Spleen (tissue), 11 donors: ENCODE measurements at regions not wholly inside any gene's neighbourhood (a gene's known extent, or its start where the extent isn't known, plus 50 kb on each side); places are given as distances from the start of the nearest gene placed in this dataset.

Source experiments
- DNase-seq: peaks from one replicate; pipeline ENCODE4 v3.0.0-alpha.2; 2020
- H3K27ac ChIP-seq, 8 donors: fragments of 200-600 bp; sonication (generic) in 7 of 8; 1 replicate in 4 of 8; 2 replicates in 4 of 8; pipeline versions ENCODE4 v1.5.0 to v1.8.0; 2016 to 2021; ENCODE audit warnings: inconsistent platforms in 4 of 8, mild to moderate bottlenecking in 4 of 8, moderate library complexity in 1 of 8
- H3K27me3 ChIP-seq, 7 donors: fragments of 200-600 bp; sonication (generic) in 6 of 7; replicated peaks in 1 of 7; 1 replicate in 4 of 7; 2 replicates in 3 of 7; pipeline versions ENCODE4 v1.5.0 to v1.8.0; 2016 to 2021; ENCODE audit warnings: inconsistent platforms in 3 of 7, mild to moderate bottlenecking in 1 of 7
- H3K36me3 ChIP-seq, 6 donors: fragments of 200-600 bp; sonication (generic) in 5 of 6; 1 replicate in 4 of 6; 2 replicates in 2 of 6; pipeline versions ENCODE4 v1.5.0 to v1.8.0; 2016 to 2021; ENCODE audit warnings: inconsistent platforms in 2 of 6
- H3K4me1 ChIP-seq, 6 donors: fragments of 200-600 bp; sonication (generic) in 5 of 6; 1 replicate in 3 of 6; 2 replicates in 3 of 6; pipeline versions ENCODE4 v1.5.0 to v1.8.0; 2016 to 2021; ENCODE audit warnings: inconsistent platforms in 3 of 6
- H3K4me3 ChIP-seq, 8 donors: fragments of 200-600 bp; sonication (generic) in 7 of 8; 1 replicate in 4 of 8; 2 replicates in 4 of 8; pipeline versions ENCODE4 v1.5.0 to v1.8.0; 2016 to 2021; ENCODE audit warnings: inconsistent platforms in 4 of 8, mild to moderate bottlenecking in 4 of 8, moderate library complexity in 2 of 8
- H3K9me3 ChIP-seq, 8 donors: fragments of 200-600 bp; sonication (generic) in 7 of 8; 1 replicate in 4 of 8; 2 replicates in 4 of 8; pipeline versions ENCODE4 v1.5.0 to v1.8.0; 2016 to 2021; ENCODE audit warnings: inconsistent platforms in 4 of 8
- CTCF ChIP-seq, 11 experiments: fragments of 200-600 bp in 7 of 11; fragments of 450-650 bp in 4 of 11; sonication (generic) in 4 of 11; IDR thresholded peaks in 8 of 11; conservative IDR thresholded peaks in 3 of 11; 1 replicate in 7 of 11; 2 replicates in 4 of 11; pipeline versions ENCODE4 v1.4.0 to v1.8.0; 2016 to 2021; ENCODE audit warnings: antibody characterized with exemption in 11 of 11, inconsistent platforms in 4 of 11, mild to moderate bottlenecking in 1 of 11
- POLR2A ChIP-seq, 3 donors: fragments of 450-650 bp; IDR thresholded peaks; one replicate each; pipeline ENCODE4 v1.5.1; 2017; ENCODE audit warnings: antibody characterized with exemption in 3 of 3, mild to moderate bottlenecking in 1 of 3
- POLR2AphosphoS5 ChIP-seq, 3 donors: sonication (generic); formaldehyde crosslinking; IDR thresholded peaks; one replicate each; pipeline ENCODE4 v1.5.1; 2017; ENCODE audit warnings: antibody characterized with exemption in 3 of 3
- WGBS, 5 donors: extraction: QIAGEN DNeasy Blood & Tissue Kit in 3 of 5; methylation state at CpG; one replicate each; pipeline versions ENCODE4 v1.1.5 to v1.1.7; 2013 to 2018; 5-methylcytosine and 5-hydroxymethylcytosine counted together
- intact Hi-C: fragments of 100-400 bp; cut with DNase I; formaldehyde crosslinking; loops from one replicate; pipeline ENCODE4 v1.15.0; 2023; ENCODE audit warnings: low total_unique reads
- donor health status: healthy with polysubstance abuse.
- donor health status: DM: no; HTN: no; CAD: no; lungs with moderate emphysema.
- donor health status: DM: no; HTN: no; CAD: no.
- donor health status: Bipolar disorder and iron deficiency.
- donor health status: healthy.
- donor health status: DM: no; HTN: no; CAD: no.
- donor health status: DM: yes; HTN: yes; CAD: no.

DNA sequence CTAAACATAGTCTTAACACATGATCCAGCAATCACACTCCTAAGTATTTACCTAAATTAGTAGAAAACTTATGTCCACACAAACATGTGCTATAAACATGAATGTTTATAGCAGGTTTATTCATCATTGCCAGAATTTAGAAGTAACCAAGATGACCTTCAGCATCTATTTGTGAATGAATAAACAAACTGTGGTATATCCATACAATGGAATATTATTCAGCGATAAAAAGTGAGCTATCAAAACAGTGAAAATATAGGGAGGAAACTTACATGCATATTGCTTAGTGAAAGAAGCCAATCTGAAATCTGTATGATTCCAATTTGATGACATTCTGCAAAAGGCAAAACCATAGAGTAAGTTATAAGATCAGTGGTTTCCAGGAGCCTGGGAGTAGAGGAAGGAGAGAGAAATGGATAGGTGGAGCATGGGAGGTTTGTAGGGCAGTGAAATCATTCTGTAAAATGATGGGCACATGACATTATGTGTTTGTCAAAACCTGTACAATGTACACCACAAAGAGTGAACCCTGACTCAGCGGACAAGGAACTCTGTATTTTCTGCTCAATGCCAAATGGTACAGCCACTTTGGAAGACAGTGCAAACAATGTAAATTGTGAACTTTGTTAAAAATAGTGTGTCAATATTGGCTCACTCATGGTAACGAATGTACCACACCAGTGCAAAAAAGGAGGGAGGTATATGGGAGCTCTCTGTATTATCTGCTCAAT is 61.9 kb upstream of the IGFBP2 start:
- Histone ChIP-seq H3K27ac (no peak overlapping the region), H3K4me3 (no peak overlapping the region), H3K9me3 (peaks cover 0 to 13% (median 0%) of the 10 kb centered on the region in 8 donors), H3K27me3 (no peaks in the 10 kb centered on the region), H3K36me3 (no peaks in the 10 kb centered on the region), H3K4me1 (peaks cover 0 to 11% (median 0%) of the 10 kb centered on the region in 6 donors)
- TF ChIP-seq POLR2A (IDR thresholded peaks at IDR 0.05) (no peak), POLR2AphosphoS5 (IDR thresholded peaks at IDR 0.05) (no peak), CTCF (IDR thresholded peaks at IDR 0.05 in 8 of 11, conservative IDR thresholded peaks at IDR 0.05 in 3 of 11) (no peak)
- 94 to 99% (median 94%) methylated on average over 3 of the region's 3 CpGs for WGBS, 5 donors
- intact Hi-C loops, result no loop called here
- no peak for DNase-seq

- H3K4me1 ChIP-seq, result peaks cover 0 to 11% (median 0%) of the 10 kb centered on the region in 6 donors
- no peaks in the 10 kb centered on the region for H3K27me3 ChIP-seq
- no peak for DNase-seq
- H3K27ac ChIP-seq, result peak overlapping the region in 3 of 8 donors; percentile 68 to 76 (median 71)
- H3K9me3 ChIP-seq, result peaks cover 0 to 13% (median 0%) of the 10 kb centered on the region in 8 donors
- TF ChIP-seq POLR2AphosphoS5 (IDR thresholded peaks at IDR 0.05) (no peak), CTCF (IDR thresholded peaks at IDR 0.05 in 8 of 11, conservative IDR thresholded peaks at IDR 0.05 in 3 of 11) (no peak), POLR2A (IDR thresholded peaks at IDR 0.05) (no peak)
- no peaks in the 10 kb centered on the region for H3K36me3 ChIP-seq
- intact Hi-C loops, result no loop called here
- 67 to 84% (median 77%) methylated on average over 4 of the region's 4 CpGs for WGBS, 5 donors
- no peak overlapping the region for H3K4me3 ChIP-seq
Measured at GRCh38 chr2:216571909-216572513, 61.2 kb upstream of the IGFBP2 start.

DNA sequence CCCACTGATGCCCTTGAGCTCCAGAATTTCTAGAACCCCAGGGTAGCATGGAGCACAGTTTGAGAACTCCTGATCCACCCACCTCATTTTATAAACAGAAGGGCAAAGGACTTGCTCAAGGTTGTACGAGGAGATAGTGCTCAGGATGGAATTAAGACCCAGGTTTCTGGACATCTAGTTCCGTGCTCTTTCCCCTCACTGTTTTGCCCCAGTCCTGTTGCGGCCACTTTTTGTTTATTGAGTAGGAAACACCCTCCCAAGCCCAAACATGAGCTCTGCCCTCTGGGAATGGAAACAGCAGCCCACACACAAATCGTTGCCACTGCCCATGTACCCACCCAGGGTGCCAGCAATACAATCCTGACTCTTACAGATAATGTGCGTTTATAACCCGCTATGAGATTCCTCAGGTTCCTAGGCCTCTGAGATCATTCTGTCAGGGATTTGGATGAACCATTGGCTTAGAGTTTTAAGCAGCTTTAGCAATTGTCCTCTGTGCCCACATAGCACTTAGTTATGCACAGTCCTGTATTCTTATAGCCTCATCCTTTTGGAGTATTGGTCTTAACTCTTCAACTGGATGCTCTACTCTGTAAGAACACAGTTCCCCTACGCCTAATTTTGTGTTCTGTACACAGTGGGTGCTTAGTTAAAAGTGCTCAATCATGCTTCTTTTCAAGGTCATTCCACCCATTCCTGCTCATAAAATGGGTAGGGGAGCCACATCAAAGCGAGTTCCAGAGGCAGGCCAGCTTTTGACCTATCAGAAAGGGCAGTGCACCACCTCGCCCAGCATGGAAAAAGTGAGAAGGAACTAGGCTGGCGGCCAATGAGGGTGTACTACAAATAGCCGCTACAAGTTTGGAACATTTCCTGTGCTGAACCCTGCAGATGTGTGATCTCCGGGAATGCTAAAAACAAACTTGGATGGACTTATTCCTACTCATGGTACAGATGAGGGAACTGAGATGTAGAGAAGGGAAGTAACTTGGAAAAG is 60.3 kb upstream of the IGFBP2 start:
- Histone ChIP-seq H3K36me3 (no peaks in the 10 kb centered on the region), H3K9me3 (peaks cover 0 to 13% (median 0%) of the 10 kb centered on the region in 8 donors), H3K27me3 (no peaks in the 10 kb centered on the region), H3K4me3 (no peak overlapping the region), H3K27ac (peak overlapping the region in 6 of 8 donors; percentile 50 to 76 (median 65)), H3K4me1 (peaks cover 0 to 13% (median 0%) of the 10 kb centered on the region in 6 donors)
- TF ChIP-seq POLR2AphosphoS5 (IDR thresholded peaks at IDR 0.05) (peak in 2 of 3 donors; percentile 39 to 85), POLR2A (IDR thresholded peaks at IDR 0.05) (no peak)
- WGBS, 5 donors, result 69 to 86% (median 75%) methylated on average over 12 of the region's 12 CpGs
- DNase-seq, result no peak
- intact Hi-C loops, result no loop called here

- Histone ChIP-seq H3K4me3 (no peak overlapping the region), H3K9me3 (peaks cover 0 to 13% (median 0%) of the 10 kb centered on the region in 8 donors), H3K27me3 (no peaks in the 10 kb centered on the region), H3K27ac (peak overlapping the region in 3 of 8 donors; percentile 68 to 76 (median 71)), H3K36me3 (no peaks in the 10 kb centered on the region), H3K4me1 (peaks cover 0 to 13% (median 0%) of the 10 kb centered on the region in 6 donors)
- TF ChIP-seq CTCF (IDR thresholded peaks at IDR 0.05 in 8 of 11, conservative IDR thresholded peaks at IDR 0.05 in 3 of 11), result no peak
- no peak for TF ChIP-seq POLR2A (IDR thresholded peaks at IDR 0.05)
- no peak for TF ChIP-seq POLR2AphosphoS5 (IDR thresholded peaks at IDR 0.05)
- no peak for DNase-seq
- 61 to 89% (median 81%) methylated on average over 2 of the region's 2 CpGs for WGBS, 5 donors
- intact Hi-C loops, result no loop called here
Measured at GRCh38 chr2:216574046-216574445, 59.2 kb upstream of the IGFBP2 start.
